ENCODE measurements at regions not wholly inside any gene's neighbourhood (a gene's known extent, or its start where the extent isn't known, plus 50 kb on each side); places are given as distances from the start of the nearest gene placed in this dataset.
"Not testable (repeated sequence)": the region's sequence is repeated elsewhere in the genome, so short reads cannot be mapped to it uniquely, and the experiment has no call there.

- H3K36me3 ChIP-seq, result no peaks in the 10 kb centered on the region
- no peaks in the 10 kb centered on the region for H3K4me1 ChIP-seq
- H3K27me3 ChIP-seq, result no peaks in the 10 kb centered on the region
- TF ChIP-seq POLR2A (IDR thresholded peaks at IDR 0.05) (no peak), POLR2AphosphoS5 (IDR thresholded peaks at IDR 0.05; ENCODE audit: insufficient read depth in 1 of 2, low read depth in 1 of 2) (no peak)
- TF ChIP-seq, protein P1, sequence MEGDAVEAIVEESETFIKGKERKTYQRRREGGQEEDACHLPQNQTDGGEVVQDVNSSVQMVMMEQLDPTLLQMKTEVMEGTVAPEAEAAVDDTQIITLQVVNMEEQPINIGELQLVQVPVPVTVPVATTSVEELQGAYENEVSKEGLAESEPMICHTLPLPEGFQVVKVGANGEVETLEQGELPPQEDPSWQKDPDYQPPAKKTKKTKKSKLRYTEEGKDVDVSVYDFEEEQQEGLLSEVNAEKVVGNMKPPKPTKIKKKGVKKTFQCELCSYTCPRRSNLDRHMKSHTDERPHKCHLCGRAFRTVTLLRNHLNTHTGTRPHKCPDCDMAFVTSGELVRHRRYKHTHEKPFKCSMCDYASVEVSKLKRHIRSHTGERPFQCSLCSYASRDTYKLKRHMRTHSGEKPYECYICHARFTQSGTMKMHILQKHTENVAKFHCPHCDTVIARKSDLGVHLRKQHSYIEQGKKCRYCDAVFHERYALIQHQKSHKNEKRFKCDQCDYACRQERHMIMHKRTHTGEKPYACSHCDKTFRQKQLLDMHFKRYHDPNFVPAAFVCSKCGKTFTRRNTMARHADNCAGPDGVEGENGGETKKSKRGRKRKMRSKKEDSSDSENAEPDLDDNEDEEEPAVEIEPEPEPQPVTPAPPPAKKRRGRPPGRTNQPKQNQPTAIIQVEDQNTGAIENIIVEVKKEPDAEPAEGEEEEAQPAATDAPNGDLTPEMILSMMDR (IDR thresholded peaks at IDR 0.05), result no peak
- no peaks in the 10 kb centered on the region for H3K9me3 ChIP-seq
- no peak overlapping the region for H3K27ac ChIP-seq
- no peak overlapping the region for H3K4me3 ChIP-seq
- intact Hi-C loops (cut with DNase I), result no loop called here
- no peak for DNase-seq (ENCODE audit: extremely low spot score in 2 of 2)
Measured at GRCh38 chr17:34741967-34742366, 162.6 kb downstream of the TMEM132E start.

DNA sequence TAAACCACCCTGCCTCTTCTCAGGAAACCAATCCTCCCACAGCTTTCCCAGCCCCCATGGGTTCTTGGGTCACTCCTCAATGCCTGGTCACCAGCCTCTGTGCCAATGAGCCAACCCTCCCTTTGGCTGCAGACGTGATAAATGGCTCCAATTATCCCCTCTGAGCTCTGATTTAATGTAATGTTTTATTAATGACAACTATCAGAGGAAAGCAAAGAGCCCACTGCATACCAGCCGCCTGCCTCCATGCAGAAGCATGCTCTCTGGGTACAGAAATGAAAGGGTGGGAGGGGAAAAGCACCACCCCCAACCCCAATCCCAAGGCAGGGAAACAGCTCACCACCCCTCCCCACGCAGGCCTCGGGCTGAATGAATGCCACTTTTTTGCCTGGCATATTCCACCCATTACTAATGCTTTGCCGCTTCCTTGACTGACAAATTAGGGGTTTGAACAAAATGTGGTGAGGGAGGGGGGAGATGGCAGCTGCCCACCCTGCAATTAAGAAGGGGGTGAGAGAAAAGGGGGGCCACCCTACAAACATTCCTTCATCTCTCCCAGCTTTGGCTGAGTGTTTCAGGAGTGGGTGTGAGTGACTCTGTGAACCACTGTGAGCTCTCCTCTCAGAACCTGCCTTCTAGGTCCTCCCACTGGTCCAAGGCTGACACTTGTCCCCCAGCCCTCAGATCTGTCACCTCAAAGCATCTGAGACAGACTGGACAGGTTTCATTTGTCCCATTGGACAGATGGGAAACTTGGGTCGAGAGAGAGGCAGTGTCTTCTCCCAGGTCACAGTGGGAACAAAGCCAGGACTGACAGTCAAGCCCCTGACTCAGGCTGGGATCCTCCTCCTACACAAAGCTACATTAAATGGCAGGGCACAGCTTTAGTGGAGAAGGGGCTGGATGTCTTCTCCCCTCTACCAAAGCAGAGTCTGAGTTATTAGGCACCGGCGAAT is 161.5 kb downstream of the TMEM132E start:
- no peaks in the 10 kb centered on the region for H3K27me3 ChIP-seq
- no peaks in the 10 kb centered on the region for H3K36me3 ChIP-seq
- H3K4me1 ChIP-seq, result no peaks in the 10 kb centered on the region
- no peak overlapping the region for H3K4me3 ChIP-seq
- intact Hi-C loops (cut with DNase I), result no loop called here
- no peak overlapping the region for H3K27ac ChIP-seq
- no peak for DNase-seq (ENCODE audit: extremely low spot score in 2 of 2)
- H3K9me3 ChIP-seq, result no peaks in the 10 kb centered on the region
- TF ChIP-seq POLR2A (IDR thresholded peaks at IDR 0.05) (no peak), POLR2AphosphoS5 (IDR thresholded peaks at IDR 0.05; ENCODE audit: insufficient read depth in 1 of 2, low read depth in 1 of 2) (no peak)
- TF ChIP-seq, protein P1 (IDR thresholded peaks at IDR 0.05), result no peak

DNA sequence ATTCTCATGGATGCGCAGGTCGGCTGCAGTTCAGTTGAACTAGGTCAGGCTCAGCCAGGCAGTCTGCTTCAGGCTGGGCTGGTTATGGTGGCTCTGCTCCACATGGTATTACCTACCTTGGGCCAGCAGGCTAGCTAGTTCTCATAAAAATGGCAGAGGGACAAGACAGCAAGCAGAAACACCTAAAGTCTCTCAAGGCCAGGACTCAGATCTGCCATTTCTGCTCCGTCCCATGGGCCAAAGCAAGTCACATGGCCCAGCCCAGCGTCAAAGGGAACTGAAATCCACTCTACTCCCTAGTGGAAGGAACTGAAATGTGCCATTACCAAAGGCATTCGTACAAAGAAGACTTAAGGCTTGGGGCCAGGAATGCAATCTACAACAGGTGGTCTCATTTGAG is 160.0 kb downstream of the TMEM132E start:
- DNase-seq (ENCODE audit: extremely low spot score in 2 of 2), result no peak

GRCh38 chr17:34737673-34738072 is 158.3 kb downstream of the TMEM132E start:
- H3K27me3 ChIP-seq; H3K4me1 ChIP-seq; H3K36me3 ChIP-seq; H3K4me3 ChIP-seq; H3K27ac ChIP-seq; intact Hi-C loops (cut with DNase I); DNase-seq (ENCODE audit: extremely low spot score in 2 of 2); H3K9me3 ChIP-seq: not testable (repeated sequence)

More for the DNA sequence above, 160.0 kb downstream of the TMEM132E start:
- no peaks in the 10 kb centered on the region for H3K36me3 ChIP-seq
- no peaks in the 10 kb centered on the region for H3K4me1 ChIP-seq
- H3K27me3 ChIP-seq, result no peaks in the 10 kb centered on the region
- no peak overlapping the region for H3K4me3 ChIP-seq
- H3K9me3 ChIP-seq, result no peaks in the 10 kb centered on the region
- intact Hi-C loops (cut with DNase I), result no loop called here
- no peak overlapping the region for H3K27ac ChIP-seq
- TF ChIP-seq, protein P1 (IDR thresholded peaks at IDR 0.05), result no peak
- TF ChIP-seq POLR2A (IDR thresholded peaks at IDR 0.05) (no peak), POLR2AphosphoS5 (IDR thresholded peaks at IDR 0.05; ENCODE audit: insufficient read depth in 1 of 2, low read depth in 1 of 2) (no peak)

DNA sequence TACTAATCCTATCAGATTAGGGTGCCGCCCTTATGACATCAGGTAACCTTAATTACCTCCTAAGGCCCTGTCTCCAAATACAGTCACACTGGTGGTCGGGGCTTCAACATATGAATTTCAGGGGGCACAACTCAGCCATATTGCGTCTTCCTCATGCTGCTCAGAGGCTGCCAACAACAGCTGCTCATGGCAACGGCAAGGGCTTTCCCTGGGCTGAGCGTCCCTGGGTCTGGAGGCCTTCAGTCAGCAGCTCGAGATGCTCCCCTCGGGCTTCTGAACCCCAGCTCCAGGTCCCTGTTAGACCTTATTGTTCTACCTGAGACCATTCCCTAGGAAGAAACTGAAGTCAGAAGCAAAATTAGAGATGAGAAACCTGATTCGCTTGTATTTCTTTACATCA is 157.2 kb downstream of the TMEM132E start:
- Histone ChIP-seq H3K9me3 (no peaks in the 10 kb centered on the region), H3K27me3 (no peaks in the 10 kb centered on the region), H3K27ac (no peak overlapping the region), H3K4me3 (no peak overlapping the region), H3K4me1 (no peaks in the 10 kb centered on the region), H3K36me3 (no peaks in the 10 kb centered on the region)
- TF ChIP-seq, protein P1 (IDR thresholded peaks at IDR 0.05), result no peak
- TF ChIP-seq POLR2AphosphoS5 (IDR thresholded peaks at IDR 0.05; ENCODE audit: insufficient read depth in 1 of 2, low read depth in 1 of 2) (no peak), POLR2A (IDR thresholded peaks at IDR 0.05) (no peak)
- intact Hi-C loops (cut with DNase I), result no loop called here
- no peak for DNase-seq (ENCODE audit: extremely low spot score in 2 of 2)

Data from vagina (tissue), 2 donors.